ENCODE measurements at regions not wholly inside any gene's neighbourhood (a gene's known extent, or its start where the extent isn't known, plus 50 kb on each side); places are given as distances from the start of the nearest gene placed in this dataset.
"Not testable (repeated sequence)": the region's sequence is repeated elsewhere in the genome, so short reads cannot be mapped to it uniquely, and the experiment has no call there.

- no peak for DNase-seq (ENCODE audit: low read depth in 2 of 2)
Measured at GRCh38 chr2:14827226-14828023, 194.9 kb downstream of the LRATD1 start.

- no peak for DNase-seq (ENCODE audit: low read depth in 2 of 2)
Measured at GRCh38 chr2:14828223-14828622, 195.7 kb downstream of the LRATD1 start.

- no peak for DNase-seq (ENCODE audit: low read depth in 2 of 2)
Measured at GRCh38 chr2:14828968-14829367, 196.5 kb downstream of the LRATD1 start.

GRCh38 chr2:14831458-14831857, 198.9 kb downstream of the LRATD1 start:
- DNase-seq (ENCODE audit: low read depth in 2 of 2) = no peak

GRCh38 chr2:14843507-14844204, 211.1 kb downstream of the LRATD1 start:
- no peak for DNase-seq (ENCODE audit: low read depth in 2 of 2)

- no peak for DNase-seq (ENCODE audit: low read depth in 2 of 2)
Measured at GRCh38 chr2:14855751-14856150, 223.2 kb downstream of the LRATD1 start.

GRCh38 chr2:14861181-14861580, 228.7 kb downstream of the LRATD1 start:
- DNase-seq (ENCODE audit: low read depth in 2 of 2) = no peak

GRCh38 chr2:14866736-14867352, 234.3 kb downstream of the LRATD1 start:
- DNase-seq (ENCODE audit: low read depth in 2 of 2) = no peak

GRCh38 chr2:14867853-14868252, 235.3 kb downstream of the LRATD1 start:
- no peak for DNase-seq (ENCODE audit: low read depth in 2 of 2)

- no peak for DNase-seq (ENCODE audit: low read depth in 2 of 2)
Measured at GRCh38 chr2:14872779-14873325, 240.3 kb downstream of the LRATD1 start.

GRCh38 chr2:14881651-14882327, 249.3 kb downstream of the LRATD1 start:
- no peak for DNase-seq (ENCODE audit: low read depth in 2 of 2)

GRCh38 chr2:14884651-14885050, 252.1 kb downstream of the LRATD1 start:
- DNase-seq (ENCODE audit: low read depth in 2 of 2) = no peak

- DNase-seq (ENCODE audit: low read depth in 2 of 2) = no peak
Measured at GRCh38 chr2:14891546-14891945, 259.0 kb downstream of the LRATD1 start.

- DNase-seq (ENCODE audit: low read depth in 2 of 2) = no peak
Measured at GRCh38 chr2:14896330-14897030, 264.0 kb downstream of the LRATD1 start.

- DNase-seq (ENCODE audit: low read depth in 2 of 2) = no peak
Measured at GRCh38 chr2:14899621-14900414, 267.3 kb downstream of the LRATD1 start.

- DNase-seq (ENCODE audit: low read depth in 2 of 2) = no peak
Measured at GRCh38 chr2:14901737-14902136, 269.2 kb downstream of the LRATD1 start.

GRCh38 chr2:14902953-14903352, 270.4 kb downstream of the LRATD1 start:
- DNase-seq (ENCODE audit: low read depth in 2 of 2) = no peak

GRCh38 chr2:14903709-14904374, 271.3 kb downstream of the LRATD1 start:
- peak; percentile 27 to 49 for DNase-seq (ENCODE audit: low read depth in 2 of 2)

GRCh38 chr2:14904378-14904777, 271.9 kb downstream of the LRATD1 start:
- not testable (repeated sequence) for DNase-seq (ENCODE audit: low read depth in 2 of 2)

- no peak for DNase-seq (ENCODE audit: low read depth in 2 of 2)
Measured at GRCh38 chr2:14905571-14905970, 273.1 kb downstream of the LRATD1 start.

Data from stimulated activated CD8-positive, alpha-beta memory T cell treated with anti-CD3 and anti-CD28 coated beads, Interleukin-2, amount 100 ng/mL, for 48 hours (primary cell).